Stimulated activated naive CD4-positive, alpha-beta T cell (primary cell): ENCODE measurements at regions not wholly inside any gene's neighbourhood (a gene's known extent, or its start where the extent isn't known, plus 50 kb on each side); places are given as distances from the start of the nearest gene placed in this dataset.
"Not testable (repeated sequence)": the region's sequence is repeated elsewhere in the genome, so short reads cannot be mapped to it uniquely, and the experiment has no call there.

Experiments
- DNase-seq, 6 experiments: peaks; one replicate each; lab custom pipeline; 2025; lab: John Stamatoyannopoulos, UW

- DNase-seq: no peak
Measured at GRCh38 chr4:63269156-63269555, 1140.1 kb downstream of the TECRL start.

- no peak for DNase-seq
Measured at GRCh38 chr4:63233671-63234070, 1175.6 kb downstream of the TECRL start.

GRCh38 chr4:63232058-63232457 lies 1177.2 kb downstream of the TECRL start:
- DNase-seq: no peak

GRCh38 chr4:63226229-63226628 lies 1183.0 kb downstream of the TECRL start:
- no peak for DNase-seq

- DNase-seq: no peak
Measured at GRCh38 chr4:63222466-63222865, 1186.8 kb downstream of the TECRL start.

- DNase-seq: no peak
Measured at GRCh38 chr4:63221477-63221876, 1187.8 kb downstream of the TECRL start.

- no peak for DNase-seq
Measured at GRCh38 chr4:63218856-63219255, 1190.4 kb downstream of the TECRL start.

GRCh38 chr4:63214076-63214475 lies 1195.2 kb downstream of the TECRL start:
- no peak for DNase-seq

- no peak for DNase-seq
Measured at GRCh38 chr4:63211776-63212479, 1197.3 kb downstream of the TECRL start.

- DNase-seq: no peak
Measured at GRCh38 chr4:63211375-63211774, 1197.9 kb downstream of the TECRL start.

GRCh38 chr4:63193029-63193428 lies 1216.2 kb downstream of the TECRL start:
- DNase-seq: not testable (repeated sequence)

GRCh38 chr4:63171341-63171740 lies 1237.9 kb downstream of the TECRL start:
- DNase-seq: no peak

- DNase-seq: no peak
Measured at GRCh38 chr4:63170923-63171322, 1238.3 kb downstream of the TECRL start.

GRCh38 chr4:63169836-63170235 lies 1239.4 kb downstream of the TECRL start:
- DNase-seq: no peak

- no peak for DNase-seq
Measured at GRCh38 chr4:63155561-63155960, 1253.7 kb downstream of the TECRL start.

- DNase-seq: no peak
Measured at GRCh38 chr4:63123441-63123840, 1285.8 kb downstream of the TECRL start.

GRCh38 chr4:63122955-63123354 lies 1286.3 kb downstream of the TECRL start:
- DNase-seq: no peak

- no peak for DNase-seq
Measured at GRCh38 chr4:63106600-63106999, 1302.7 kb downstream of the TECRL start.

GRCh38 chr4:63105839-63106238 lies 1303.4 kb downstream of the TECRL start:
- no peak for DNase-seq

GRCh38 chr4:63090641-63091040 lies 1318.6 kb downstream of the TECRL start:
- no peak for DNase-seq

- no peak for DNase-seq
Measured at GRCh38 chr4:63085091-63085490, 1324.2 kb downstream of the TECRL start.

GRCh38 chr4:63080934-63081333 lies 1328.3 kb downstream of the TECRL start:
- no peak for DNase-seq

GRCh38 chr4:63063760-63064159 lies 1345.5 kb downstream of the TECRL start:
- DNase-seq: no peak

GRCh38 chr4:63062891-63063290 lies 1346.4 kb downstream of the TECRL start:
- not testable (repeated sequence) for DNase-seq
